Epithelial cell of esophagus (primary cell): ENCODE measurements at regions not wholly inside any gene's neighbourhood (a gene's known extent, or its start where the extent isn't known, plus 50 kb on each side); places are given as distances from the start of the nearest gene placed in this dataset.

Experiments
- DNase-seq: peaks from one replicate; pipeline ENCODE4 v3.0.0; 2010; ENCODE audit warnings: low read depth
- H3K4me3 ChIP-seq: 2 replicates; pipeline ENCODE4 v1.5.1; 2011; ENCODE audit warnings: mild to moderate bottlenecking, low read length, control low read depth
- CTCF ChIP-seq: IDR thresholded peaks from 2 replicates; pipeline ENCODE4 v1.5.1; 2011; ENCODE audit warnings: low read depth, mild to moderate bottlenecking, low read length, control low read depth, inconsistent platforms; ENCODE audit not compliant: insufficient read depth; ENCODE audit errors: missing control alignments

GRCh38 chr9:92170848-92171247, 55.6 kb upstream of the SPTLC1 start:
- no peak for TF ChIP-seq CTCF
- no peak overlapping the region for H3K4me3 ChIP-seq
- DNase-seq, result no peak

GRCh38 chr9:92165484-92165883, 50.3 kb upstream of the SPTLC1 start:
- TF ChIP-seq CTCF, result no peak
- no peak for DNase-seq
- H3K4me3 ChIP-seq, result no peak overlapping the region
